SH-SY5Y (cell line): ENCODE measurements at regions not wholly inside any gene's neighbourhood (a gene's known extent, or its start where the extent isn't known, plus 50 kb on each side); places are given as distances from the start of the nearest gene placed in this dataset.

ENCODE experiments used
- GATA2 ChIP-seq: IDR thresholded peaks from 2 replicates; pipeline ENCODE4 v1.6.1; 2011; ENCODE audit warnings: mild to moderate bottlenecking, low read depth, low read length
- GATA3 ChIP-seq: IDR thresholded peaks from 2 replicates; pipeline ENCODE4 v1.6.1; 2011; ENCODE audit warnings: low read depth, mild to moderate bottlenecking, low read length, moderate library complexity

DNA sequence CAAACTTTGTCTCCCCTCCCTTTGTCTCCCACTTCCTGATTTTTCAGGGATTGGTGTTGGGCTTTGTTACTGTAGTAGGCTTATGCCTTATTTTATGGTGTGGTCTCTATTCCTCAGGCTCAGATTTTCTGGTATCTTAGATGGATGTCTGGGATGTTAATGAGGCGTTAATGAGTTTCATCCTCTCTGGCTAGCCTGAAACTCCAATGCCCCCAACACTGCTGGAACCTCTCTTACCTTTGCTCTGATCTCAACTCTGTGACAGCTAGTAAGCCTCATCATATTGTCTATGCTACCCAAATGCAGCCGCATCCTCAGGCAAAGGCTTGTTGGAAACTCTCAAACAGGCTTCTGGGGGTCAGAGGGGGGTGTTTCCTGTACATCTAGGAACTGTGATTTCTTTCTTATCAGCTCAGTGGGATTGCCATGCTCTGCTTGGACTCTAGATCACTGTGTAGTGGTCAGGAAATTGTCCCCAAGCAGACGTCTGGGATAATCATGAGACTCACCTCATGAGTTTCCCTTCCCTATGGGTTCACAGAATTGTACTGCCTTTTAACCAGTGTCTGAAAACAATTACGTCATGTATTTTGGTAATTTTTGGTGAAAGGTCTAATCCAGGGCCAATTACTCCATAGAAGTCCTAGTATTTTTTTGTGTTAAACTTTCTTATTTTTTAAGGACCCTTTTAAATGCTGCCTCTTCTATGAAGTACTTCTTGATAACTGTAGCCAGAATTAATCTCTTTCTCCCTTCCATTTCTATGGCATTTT is 88.8 kb upstream of the TRPC7 start:
- TF ChIP-seq GATA3: no peak
- no peak for TF ChIP-seq GATA2
